ENCODE measurements at regions not wholly inside any gene's neighbourhood (a gene's known extent, or its start where the extent isn't known, plus 50 kb on each side); places are given as distances from the start of the nearest gene placed in this dataset.
"Not testable (repeated sequence)": the region's sequence is repeated elsewhere in the genome, so short reads cannot be mapped to it uniquely, and the experiment has no call there.

- H3K4me3 ChIP-seq (ENCODE audit: low read length), result no peak overlapping the region
- no peaks in the 10 kb centered on the region for H3K9me3 ChIP-seq (ENCODE audit: control insufficient read depth, low read depth, low read length)
- no peaks in the 10 kb centered on the region for H3K36me3 ChIP-seq (ENCODE audit: control insufficient read depth, low read depth, low read length)
- no peak overlapping the region for H3K9ac ChIP-seq (ENCODE audit: low read length)
- no peak overlapping the region for H3K27ac ChIP-seq (ENCODE audit: low read length)
- H3K27me3 ChIP-seq (ENCODE audit: control insufficient read depth, insufficient read depth, low read length), result no peaks in the 10 kb centered on the region
- peaks cover 8% of the 10 kb centered on the region for H3K4me1 ChIP-seq (ENCODE audit: control insufficient read depth, low read depth, low read length)
These were observed 56.3 kb downstream of the FOXI3 start for GRCh38 chr2:88396209-88396608.

- Histone ChIP-seq H3K27ac (ENCODE audit: low read length) (no peak overlapping the region), H3K4me1 (ENCODE audit: control insufficient read depth, low read depth, low read length) (peaks cover 11% of the 10 kb centered on the region), H3K27me3 (ENCODE audit: control insufficient read depth, insufficient read depth, low read length) (no peaks in the 10 kb centered on the region), H3K4me3 (ENCODE audit: low read length) (no peak overlapping the region), H3K9ac (ENCODE audit: low read length) (no peak overlapping the region), H3K36me3 (ENCODE audit: control insufficient read depth, low read depth, low read length) (no peaks in the 10 kb centered on the region), H3K9me3 (ENCODE audit: control insufficient read depth, low read depth, low read length) (no peaks in the 10 kb centered on the region)
These were observed 74.9 kb downstream of the FOXI3 start for GRCh38 chr2:88377641-88377991.

DNA sequence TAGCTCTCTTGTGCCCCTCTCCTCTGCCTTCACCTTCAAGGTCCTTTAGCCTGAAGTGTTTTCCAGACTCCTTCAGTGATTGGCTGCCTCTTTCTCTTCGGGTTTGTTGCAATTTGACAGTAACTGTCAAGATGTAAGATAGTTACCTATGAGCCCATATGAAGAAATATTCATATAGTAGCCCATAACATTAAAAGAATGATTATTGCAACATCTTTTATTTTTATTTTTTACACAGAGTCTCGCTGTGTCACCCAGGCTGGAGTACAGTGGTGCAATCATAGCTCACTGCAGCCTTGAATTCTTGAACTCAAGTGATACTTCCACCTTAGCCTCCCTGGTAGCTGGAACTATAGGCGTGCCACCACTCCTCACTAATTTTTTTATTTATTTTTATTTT, 80.5 kb downstream of the FOXI3 start:
- H3K27me3 ChIP-seq (ENCODE audit: control insufficient read depth, insufficient read depth, low read length), result no peaks in the 10 kb centered on the region
- H3K27ac ChIP-seq (ENCODE audit: low read length), result no peak overlapping the region
- H3K9ac ChIP-seq (ENCODE audit: low read length), result no peak overlapping the region
- H3K36me3 ChIP-seq (ENCODE audit: control insufficient read depth, low read depth, low read length), result no peaks in the 10 kb centered on the region
- H3K4me1 ChIP-seq (ENCODE audit: control insufficient read depth, low read depth, low read length), result peaks cover 3% of the 10 kb centered on the region
- no peak overlapping the region for H3K4me3 ChIP-seq (ENCODE audit: low read length)
- no peaks in the 10 kb centered on the region for H3K9me3 ChIP-seq (ENCODE audit: control insufficient read depth, low read depth, low read length)

- not testable (repeated sequence) for H3K9me3 ChIP-seq (ENCODE audit: control insufficient read depth, low read depth, low read length); H3K27me3 ChIP-seq (ENCODE audit: control insufficient read depth, insufficient read depth, low read length); H3K27ac ChIP-seq (ENCODE audit: low read length); H3K4me1 ChIP-seq (ENCODE audit: control insufficient read depth, low read depth, low read length); H3K36me3 ChIP-seq (ENCODE audit: control insufficient read depth, low read depth, low read length); H3K9ac ChIP-seq (ENCODE audit: low read length); H3K4me3 ChIP-seq (ENCODE audit: low read length)
These were observed 87.1 kb downstream of the FOXI3 start for GRCh38 chr2:88365408-88365807.

DNA sequence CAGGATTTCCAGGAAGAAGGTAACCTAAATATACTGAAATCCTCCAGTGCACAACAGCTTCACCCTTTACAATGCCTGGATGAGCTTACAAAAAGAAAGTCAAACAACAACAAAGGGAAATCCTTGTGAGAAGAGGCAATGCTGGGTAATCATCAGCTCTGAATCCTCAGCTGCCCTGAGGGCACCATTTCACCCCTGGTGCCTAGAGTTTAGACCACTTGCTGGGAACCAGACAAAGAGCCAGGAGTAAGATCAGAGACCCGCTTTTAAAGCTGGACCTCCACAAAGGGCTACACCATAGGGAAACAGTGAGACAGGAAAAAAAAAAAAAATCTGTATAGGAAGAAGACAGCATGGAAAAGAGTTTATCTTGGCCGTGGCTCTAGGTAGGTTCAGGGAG, 97.0 kb downstream of the FOXI3 start:
- Histone ChIP-seq H3K36me3 (ENCODE audit: control insufficient read depth, low read depth, low read length) (no peaks in the 10 kb centered on the region), H3K9me3 (ENCODE audit: control insufficient read depth, low read depth, low read length) (no peaks in the 10 kb centered on the region), H3K4me1 (ENCODE audit: control insufficient read depth, low read depth, low read length) (peaks cover 13% of the 10 kb centered on the region), H3K9ac (ENCODE audit: low read length) (no peak overlapping the region), H3K4me3 (ENCODE audit: low read length) (no peak overlapping the region), H3K27ac (ENCODE audit: low read length) (no peak overlapping the region), H3K27me3 (ENCODE audit: control insufficient read depth, insufficient read depth, low read length) (no peaks in the 10 kb centered on the region)

DNA sequence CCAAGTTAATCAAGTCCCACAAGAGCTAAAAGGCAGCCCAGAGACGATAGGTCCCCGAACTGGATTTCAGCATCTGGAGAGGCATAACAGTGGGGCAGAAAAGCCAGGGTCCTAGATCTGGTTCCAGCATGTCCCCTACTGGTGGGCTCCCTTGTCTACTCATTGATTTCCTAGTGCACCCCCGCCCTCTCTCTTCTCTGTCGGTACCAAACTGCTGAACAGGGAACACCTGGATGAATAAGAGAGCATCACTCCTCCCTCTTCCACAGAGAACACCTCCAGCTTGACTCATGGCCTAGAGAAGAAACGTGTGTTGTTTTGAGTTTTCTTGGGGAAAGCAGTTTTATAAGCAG, 101.3 kb downstream of the FOXI3 start:
- Histone ChIP-seq H3K27ac (ENCODE audit: low read length) (no peak overlapping the region), H3K27me3 (ENCODE audit: control insufficient read depth, insufficient read depth, low read length) (peaks cover 12% of the 10 kb centered on the region), H3K9ac (ENCODE audit: low read length) (no peak overlapping the region), H3K4me3 (ENCODE audit: low read length) (peak overlapping the region; percentile 50), H3K36me3 (ENCODE audit: control insufficient read depth, low read depth, low read length) (no peaks in the 10 kb centered on the region), H3K4me1 (ENCODE audit: control insufficient read depth, low read depth, low read length) (peaks cover 18% of the 10 kb centered on the region), H3K9me3 (ENCODE audit: control insufficient read depth, low read depth, low read length) (no peaks in the 10 kb centered on the region)

DNA sequence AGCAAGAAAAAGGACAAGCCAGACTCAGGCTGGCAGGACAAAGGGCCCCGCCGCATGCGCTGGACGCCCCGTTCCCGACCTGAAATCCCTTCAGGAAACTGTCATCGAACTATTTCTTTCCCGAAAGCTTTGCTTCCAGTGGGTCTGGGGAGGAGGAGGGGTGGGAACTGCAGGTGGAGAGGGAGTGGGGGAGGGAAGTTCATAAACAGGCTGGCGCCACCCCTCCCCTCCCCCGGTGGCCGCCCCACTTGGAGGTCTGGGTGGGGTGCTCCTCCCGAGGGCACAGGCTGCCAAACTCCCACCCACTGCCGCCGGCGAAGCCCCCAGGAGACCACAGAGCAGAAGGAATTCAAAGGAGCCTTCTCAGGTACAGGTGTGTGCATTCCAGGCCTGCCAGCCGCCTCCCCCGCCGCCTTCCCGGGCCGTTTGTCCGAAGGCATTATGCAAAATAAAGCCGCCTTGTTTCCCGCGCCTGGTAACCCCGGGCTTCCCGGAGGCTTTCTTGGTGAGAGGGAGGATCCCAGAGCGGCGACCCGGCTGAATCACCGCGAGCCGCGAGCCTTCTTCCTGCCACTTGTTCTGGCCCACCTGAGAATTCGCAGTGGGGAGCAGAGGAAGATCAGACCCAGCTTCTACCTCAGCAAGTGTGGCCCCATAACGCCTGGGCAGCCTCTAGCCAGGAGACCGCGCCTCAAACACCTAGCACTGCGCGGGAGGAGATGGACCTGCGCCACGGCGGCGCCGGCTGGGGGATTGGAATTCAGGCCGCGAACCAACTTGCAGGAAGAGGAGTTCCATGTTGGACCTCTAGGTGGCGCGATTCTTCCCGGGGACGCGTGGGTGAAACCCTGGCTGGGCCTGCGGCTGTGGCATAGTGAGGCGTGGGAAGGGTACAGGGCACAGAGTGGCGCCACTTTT, 101.9 kb downstream of the FOXI3 start:
- H3K9me3 ChIP-seq (ENCODE audit: control insufficient read depth, low read depth, low read length), result no peaks in the 10 kb centered on the region
- no peaks in the 10 kb centered on the region for H3K36me3 ChIP-seq (ENCODE audit: control insufficient read depth, low read depth, low read length)
- peaks cover 16% of the 10 kb centered on the region for H3K4me1 ChIP-seq (ENCODE audit: control insufficient read depth, low read depth, low read length)
- peak overlapping the region; percentile 19 for H3K27ac ChIP-seq (ENCODE audit: low read length)
- H3K9ac ChIP-seq (ENCODE audit: low read length), result peak overlapping the region; percentile 61
- H3K27me3 ChIP-seq (ENCODE audit: control insufficient read depth, insufficient read depth, low read length), result peaks cover 12% of the 10 kb centered on the region
- peak overlapping the region; percentile 50 for H3K4me3 ChIP-seq (ENCODE audit: low read length)

- Histone ChIP-seq H3K9ac (ENCODE audit: low read length) (no peak overlapping the region), H3K9me3 (ENCODE audit: control insufficient read depth, low read depth, low read length) (no peaks in the 10 kb centered on the region), H3K4me3 (ENCODE audit: low read length) (no peak overlapping the region), H3K27ac (ENCODE audit: low read length) (no peak overlapping the region), H3K4me1 (ENCODE audit: control insufficient read depth, low read depth, low read length) (peaks cover 5% of the 10 kb centered on the region), H3K27me3 (ENCODE audit: control insufficient read depth, insufficient read depth, low read length) (peaks cover 12% of the 10 kb centered on the region), H3K36me3 (ENCODE audit: control insufficient read depth, low read depth, low read length) (no peaks in the 10 kb centered on the region)
These were observed 106.7 kb downstream of the FOXI3 start for GRCh38 chr2:88345842-88346241.

- Histone ChIP-seq H3K4me1 (ENCODE audit: control insufficient read depth, low read depth, low read length) (no peaks in the 10 kb centered on the region), H3K36me3 (ENCODE audit: control insufficient read depth, low read depth, low read length) (no peaks in the 10 kb centered on the region), H3K27ac (ENCODE audit: low read length) (no peak overlapping the region), H3K9me3 (ENCODE audit: control insufficient read depth, low read depth, low read length) (no peaks in the 10 kb centered on the region), H3K4me3 (ENCODE audit: low read length) (no peak overlapping the region), H3K27me3 (ENCODE audit: control insufficient read depth, insufficient read depth, low read length) (no peaks in the 10 kb centered on the region), H3K9ac (ENCODE audit: low read length) (no peak overlapping the region)
These were observed 109.7 kb downstream of the FOXI3 start for GRCh38 chr2:88342749-88343148.

- Histone ChIP-seq H3K4me3 (ENCODE audit: low read length) (no peak overlapping the region), H3K27me3 (ENCODE audit: control insufficient read depth, insufficient read depth, low read length) (no peaks in the 10 kb centered on the region), H3K9me3 (ENCODE audit: control insufficient read depth, low read depth, low read length) (no peaks in the 10 kb centered on the region), H3K36me3 (ENCODE audit: control insufficient read depth, low read depth, low read length) (no peaks in the 10 kb centered on the region), H3K27ac (ENCODE audit: low read length) (no peak overlapping the region), H3K9ac (ENCODE audit: low read length) (no peak overlapping the region), H3K4me1 (ENCODE audit: control insufficient read depth, low read depth, low read length) (peaks cover 15% of the 10 kb centered on the region)
These were observed 118.1 kb downstream of the FOXI3 start for GRCh38 chr2:88334418-88334817.

- Histone ChIP-seq H3K4me1 (ENCODE audit: control insufficient read depth, low read depth, low read length) (peaks cover 16% of the 10 kb centered on the region), H3K27ac (ENCODE audit: low read length) (no peak overlapping the region), H3K9ac (ENCODE audit: low read length) (no peak overlapping the region), H3K36me3 (ENCODE audit: control insufficient read depth, low read depth, low read length) (no peaks in the 10 kb centered on the region), H3K9me3 (ENCODE audit: control insufficient read depth, low read depth, low read length) (no peaks in the 10 kb centered on the region), H3K4me3 (ENCODE audit: low read length) (no peak overlapping the region), H3K27me3 (ENCODE audit: control insufficient read depth, insufficient read depth, low read length) (no peaks in the 10 kb centered on the region)
These were observed 121.3 kb downstream of the FOXI3 start for GRCh38 chr2:88331239-88331638.
